ENCODE measurements at regions not wholly inside any gene's neighbourhood (a gene's known extent, or its start where the extent isn't known, plus 50 kb on each side); places are given as distances from the start of the nearest gene placed in this dataset.
A peak's percentile ranks its signal among the peaks of the same experiment; 100 is the strongest.
"Not testable (repeated sequence)": the region's sequence is repeated elsewhere in the genome, so short reads cannot be mapped to it uniquely, and the experiment has no call there.

DNA sequence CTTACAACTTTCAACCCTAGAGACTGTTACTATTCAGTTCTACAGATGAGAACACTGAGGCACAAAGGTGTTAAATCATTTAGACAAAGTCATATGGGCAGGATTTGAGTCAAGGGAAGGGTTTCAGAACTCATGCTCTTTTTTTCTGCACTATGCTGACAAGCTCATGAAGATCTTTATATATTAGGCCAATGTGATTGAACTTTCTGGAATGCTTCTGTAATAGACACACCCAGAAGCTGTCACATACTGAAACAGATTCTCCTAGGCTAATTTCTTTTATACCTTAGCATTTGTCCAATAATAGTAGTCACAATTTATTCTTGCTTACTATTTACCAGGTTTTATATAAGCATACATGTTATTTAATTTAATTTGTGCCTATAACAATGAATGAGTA is 164.0 kb downstream of the ALG10B start:
- DNase-seq (ENCODE audit: low read depth), result no peak

DNA sequence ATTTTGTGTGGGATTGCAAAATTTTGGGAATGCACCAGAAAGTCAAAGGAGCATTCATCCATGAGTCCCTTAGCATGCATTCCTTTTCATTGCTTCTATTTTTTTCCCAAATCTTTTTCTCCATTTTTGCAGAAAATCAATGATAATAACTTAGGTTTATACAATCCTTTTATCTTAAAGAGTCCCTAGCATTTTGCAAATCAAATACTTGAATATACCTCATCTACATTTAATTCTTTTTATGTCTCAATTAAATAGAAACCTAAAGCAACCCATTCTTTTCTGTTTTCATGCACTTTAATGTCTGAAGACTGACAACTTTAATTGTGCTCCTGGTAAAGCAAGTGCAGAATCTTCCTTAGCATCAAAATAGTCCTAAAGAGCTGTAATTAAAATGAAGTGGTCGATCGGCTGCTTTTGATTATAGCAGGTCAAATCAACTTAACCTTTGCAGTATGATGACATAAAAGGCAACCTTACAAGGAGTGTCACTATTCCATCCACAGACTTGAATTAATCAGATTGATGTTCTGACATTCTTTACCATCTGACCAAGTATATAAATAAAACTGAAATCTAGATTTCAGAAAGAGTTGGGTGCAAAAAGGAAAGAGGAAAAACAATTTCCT is 168.4 kb downstream of the ALG10B start:
- DNase-seq (ENCODE audit: low read depth), result no peak

- no peak for DNase-seq (ENCODE audit: low read depth)
These were observed 172.3 kb downstream of the ALG10B start for GRCh38 chr12:38488866-38489265.

DNA sequence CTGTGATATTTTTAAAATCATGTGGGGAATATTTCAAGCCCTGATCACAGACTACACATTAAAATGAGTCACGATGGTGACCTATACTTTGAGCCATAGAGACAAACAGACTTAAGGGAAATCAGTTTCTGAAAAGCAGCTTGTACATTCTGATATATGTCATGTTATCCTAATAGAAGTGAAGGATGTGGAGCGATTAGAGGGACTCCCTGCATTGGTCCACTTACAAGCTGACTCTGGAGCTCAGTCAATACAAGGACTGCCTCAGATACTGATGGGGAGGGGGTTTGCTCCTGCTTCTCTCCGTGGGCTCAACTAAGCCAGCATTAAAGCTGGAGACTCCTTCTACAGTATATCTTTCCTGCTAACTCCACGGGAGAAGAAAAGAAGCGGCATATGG is 173.5 kb downstream of the ALG10B start:
- DNase-seq (ENCODE audit: low read depth), result no peak

GRCh38 chr12:38490941-38491340 is 174.4 kb downstream of the ALG10B start:
- DNase-seq (ENCODE audit: low read depth), result no peak

GRCh38 chr12:38501481-38501880 is 184.9 kb downstream of the ALG10B start:
- no peak for DNase-seq (ENCODE audit: low read depth)

GRCh38 chr12:38501991-38502390 is 185.4 kb downstream of the ALG10B start:
- peak; percentile 0 for DNase-seq (ENCODE audit: low read depth)

GRCh38 chr12:38502415-38502814 is 185.8 kb downstream of the ALG10B start:
- DNase-seq (ENCODE audit: low read depth), result no peak

- DNase-seq (ENCODE audit: low read depth), result no peak
These were observed 191.3 kb downstream of the ALG10B start for GRCh38 chr12:38507839-38508238.

GRCh38 chr12:38508246-38508645 is 191.7 kb downstream of the ALG10B start:
- no peak for DNase-seq (ENCODE audit: low read depth)

GRCh38 chr12:38515912-38516311 is 199.3 kb downstream of the ALG10B start:
- no peak for DNase-seq (ENCODE audit: low read depth)

DNA sequence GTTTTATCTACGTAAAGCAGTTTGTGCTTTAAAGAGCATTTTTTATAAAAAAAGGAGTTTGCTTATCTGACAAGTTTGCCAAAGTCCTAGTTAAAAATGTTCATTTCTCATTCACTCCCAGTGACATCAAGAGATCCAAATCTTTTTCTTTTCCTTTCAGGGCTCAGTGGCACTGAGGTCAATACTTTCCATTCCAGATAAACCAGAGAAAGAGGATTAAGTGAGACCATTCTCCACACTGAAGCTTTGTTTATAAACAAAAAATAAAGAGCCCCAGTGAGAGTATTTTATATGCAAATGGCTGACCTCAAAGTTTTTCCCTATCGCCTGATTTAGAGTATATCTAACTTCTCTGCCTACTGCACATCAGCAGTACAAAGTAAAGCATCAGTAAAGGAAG is 199.8 kb downstream of the ALG10B start:
- DNase-seq (ENCODE audit: low read depth), result no peak

DNA sequence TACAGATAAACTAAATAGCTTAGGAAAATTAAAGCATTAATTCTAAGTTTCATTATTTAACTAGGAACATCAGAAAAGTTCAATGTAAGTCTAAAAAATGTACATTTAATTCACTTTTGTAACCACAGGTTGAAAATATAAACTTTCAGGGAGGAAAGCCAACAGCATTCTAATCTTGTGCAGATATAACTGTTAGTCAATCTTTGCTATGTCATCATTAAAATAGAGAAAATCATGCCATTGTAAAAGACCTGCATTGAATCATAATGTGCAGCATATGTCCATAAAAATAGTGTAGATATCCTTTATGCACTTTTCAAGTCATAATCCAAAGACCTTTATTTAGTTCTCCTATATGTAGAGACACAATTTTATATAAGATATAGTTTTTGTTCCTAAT is 207.3 kb downstream of the ALG10B start:
- no peak for DNase-seq (ENCODE audit: low read depth)

GRCh38 chr12:38527631-38528030 is 211.1 kb downstream of the ALG10B start:
- no peak for DNase-seq (ENCODE audit: low read depth)

DNA sequence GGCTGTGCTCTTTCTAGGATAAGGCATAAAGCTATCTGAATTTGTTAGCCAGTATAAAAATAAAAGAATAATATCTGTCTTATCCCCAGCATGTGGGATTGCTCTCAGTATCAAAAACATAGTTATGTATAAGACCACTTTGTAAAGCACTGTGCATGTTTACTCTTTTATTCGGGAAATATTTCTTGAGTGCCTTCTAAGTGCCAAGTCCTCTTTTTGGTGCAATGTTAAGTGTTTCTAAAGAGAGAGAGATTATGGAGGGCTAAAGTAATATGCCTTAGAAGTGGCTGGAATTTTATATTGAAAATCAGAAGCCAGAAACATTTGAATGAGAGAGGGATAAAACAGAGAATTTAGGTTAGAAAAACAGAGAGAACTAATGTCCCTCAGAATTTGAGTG is 212.0 kb downstream of the ALG10B start:
- DNase-seq (ENCODE audit: low read depth), result no peak

GRCh38 chr12:38529281-38529680 is 212.7 kb downstream of the ALG10B start:
- DNase-seq (ENCODE audit: low read depth), result not testable (repeated sequence)

GRCh38 chr12:38538319-38538718 is 221.7 kb downstream of the ALG10B start:
- DNase-seq (ENCODE audit: low read depth), result no peak

- DNase-seq (ENCODE audit: low read depth), result no peak
These were observed 223.6 kb downstream of the ALG10B start for GRCh38 chr12:38540156-38540555.

GRCh38 chr12:38541849-38542248 is 225.3 kb downstream of the ALG10B start:
- no peak for DNase-seq (ENCODE audit: low read depth)

GRCh38 chr12:38543151-38543550 is 226.6 kb downstream of the ALG10B start:
- no peak for DNase-seq (ENCODE audit: low read depth)

GRCh38 chr12:38544330-38545066 is 227.9 kb downstream of the ALG10B start:
- no peak for DNase-seq (ENCODE audit: low read depth)

DNA sequence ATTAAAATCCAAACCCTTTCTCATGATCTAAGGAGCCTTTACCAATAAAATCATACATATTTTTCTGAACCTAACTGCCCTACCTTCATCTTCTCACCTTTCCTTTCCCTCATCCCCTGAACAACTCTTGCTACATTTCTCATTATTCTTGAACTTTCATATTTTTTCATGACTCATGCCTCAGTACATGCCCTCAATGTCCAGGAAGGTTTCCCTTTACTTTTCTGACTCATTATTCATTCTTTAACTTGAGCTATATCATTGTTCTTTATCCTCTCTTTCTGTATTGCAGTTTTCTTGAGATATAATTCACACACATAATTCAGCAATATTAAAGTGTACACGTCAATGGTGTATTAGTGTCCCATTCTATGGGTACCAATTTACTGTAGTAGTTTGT is 231.0 kb downstream of the ALG10B start:
- no peak for DNase-seq (ENCODE audit: low read depth)

DNA sequence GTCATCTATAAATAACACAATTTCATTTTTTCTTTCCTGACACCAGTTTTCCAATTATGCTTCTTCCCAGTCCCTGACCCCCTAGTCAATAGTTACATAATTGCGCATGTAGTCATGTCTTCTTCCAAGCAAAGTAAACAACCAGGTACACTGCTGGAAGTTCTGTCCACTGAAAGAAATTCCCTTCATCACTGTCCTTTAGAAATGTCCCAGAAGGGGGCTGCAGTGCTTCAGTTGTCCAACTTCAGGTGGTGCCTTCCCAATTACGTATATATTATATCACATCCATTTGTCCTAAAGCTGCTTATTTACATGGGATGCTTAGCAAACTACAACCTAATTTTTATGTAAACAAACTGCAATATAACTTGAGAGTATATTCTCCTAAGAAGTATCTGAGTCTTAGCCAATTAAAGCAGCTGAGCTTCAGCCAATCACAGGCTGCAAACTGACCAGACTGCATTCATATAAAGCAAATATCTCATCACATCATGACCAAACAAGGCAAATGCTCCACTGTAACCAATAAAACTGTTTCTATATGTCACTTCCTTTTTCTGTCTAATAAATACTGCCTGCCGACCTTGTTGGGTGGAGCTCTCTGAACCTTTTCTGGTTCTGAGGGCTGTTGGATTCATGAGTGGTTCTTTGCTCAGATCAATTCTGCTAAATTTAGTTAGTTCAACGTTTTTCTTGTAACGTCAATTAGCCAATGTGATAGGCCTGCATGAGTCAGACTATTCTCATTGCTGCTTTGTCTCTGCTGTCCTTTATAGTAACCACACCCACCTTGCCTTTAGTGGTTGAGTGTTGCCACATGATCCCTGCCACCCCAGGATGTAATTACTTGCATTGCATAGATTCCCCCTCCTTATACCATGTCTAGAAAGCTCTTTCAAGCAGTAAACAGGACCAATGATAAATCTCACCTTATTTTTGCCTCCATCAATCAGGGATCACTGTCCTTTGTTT is 239.3 kb downstream of the ALG10B start:
- DNase-seq (ENCODE audit: low read depth), result no peak
